ENCODE measurements at regions not wholly inside any gene's neighbourhood (a gene's known extent, or its start where the extent isn't known, plus 50 kb on each side); places are given as distances from the start of the nearest gene placed in this dataset.

GRCh38 chr4:33107814-33108213, 2387.6 kb downstream of the PCDH7 start:
- TF ChIP-seq CTCF (IDR thresholded peaks at IDR 0.05) = no peak
- no peak for TF ChIP-seq POLR2AphosphoS5 (IDR thresholded peaks at IDR 0.05)
- TF ChIP-seq POLR2A (IDR thresholded peaks at IDR 0.05) = no peak
